ENCODE measurements at regions not wholly inside any gene's neighbourhood (a gene's known extent, or its start where the extent isn't known, plus 50 kb on each side); places are given as distances from the start of the nearest gene placed in this dataset.

- Histone ChIP-seq H4K91ac (ENCODE audit: insufficient read length, low read depth, low read length) (no peak overlapping the region), H3T11ph (ENCODE audit: low read length) (no peak overlapping the region), H3K79me2 (ENCODE audit: insufficient read depth, low read length) (no peaks in the 10 kb centered on the region), H3K9ac (ENCODE audit: extremely low read depth, insufficient read length, low read length) (no peak overlapping the region), H4K8ac (replicated peaks; ENCODE audit: insufficient read length, low read depth, low read length) (no peak overlapping the region), H3K4me1 (ENCODE audit: insufficient read depth, low read length) (no peaks in the 10 kb centered on the region), H3K56ac (ENCODE audit: insufficient read length, low read depth, low read length) (no peak overlapping the region), H2AK5ac (ENCODE audit: insufficient read length, low read length) (no peak overlapping the region), H3K23me2 (ENCODE audit: insufficient read length, low read depth, low read length, poor library complexity, severe bottlenecking) (no peaks in the 10 kb centered on the region), H2BK120ac (ENCODE audit: low read depth, low read length, poor library complexity, severe bottlenecking) (no peak overlapping the region), H3K18ac (ENCODE audit: insufficient read length, low read depth, low read length) (no peak overlapping the region), H3K14ac (ENCODE audit: insufficient read depth, low read length) (no peak overlapping the region), H2BK15ac (ENCODE audit: low read depth, low read length) (no peak overlapping the region), H3K23ac (ENCODE audit: insufficient read length, low read depth, low read length) (no peak overlapping the region), H4K20me1 (ENCODE audit: control insufficient read depth, insufficient read depth, insufficient read length) (no peaks in the 10 kb centered on the region), H3K27ac (ENCODE audit: insufficient read length, low read depth, low read length) (no peak overlapping the region), H2BK20ac (ENCODE audit: low read depth, low read length, poor library complexity, severe bottlenecking) (no peak overlapping the region), H2AFZ (ENCODE audit: low read length) (no peak overlapping the region), H2BK5ac (ENCODE audit: insufficient read length, low read length) (no peak overlapping the region), H3K4ac (ENCODE audit: low read depth, low read length) (no peak overlapping the region), H3K27me3 (ENCODE audit: insufficient read depth, low read length) (no peaks in the 10 kb centered on the region), H3K9me3 (ENCODE audit: control insufficient read depth, low read depth, low read length) (no peaks in the 10 kb centered on the region), H4K5ac (ENCODE audit: insufficient read length, low read depth, low read length) (no peak overlapping the region), H2BK12ac (ENCODE audit: insufficient read length, low read depth, low read length) (no peak overlapping the region), H3K4me2 (ENCODE audit: insufficient read depth, insufficient read length, low read length) (no peak overlapping the region), H3K79me1 (ENCODE audit: insufficient read depth, low read depth, low read length, poor library complexity, severe bottlenecking) (no peaks in the 10 kb centered on the region)
- TF ChIP-seq CTCF (conservative IDR thresholded peaks at IDR 0.05), result no peak
- Mint-ChIP-seq H3K27ac (no peak overlapping the region; a peak in 1 of 7 replicates), H3K27me3 (ENCODE audit: low read depth) (peaks cover 3% of the 10 kb centered on the region), H3K36me3 (ENCODE audit: insufficient read depth in 1 of 3, low read depth in 3 of 3) (no peaks in the 10 kb centered on the region; a peak in 1 of 7 replicates), H3K4me1 (peaks cover 2 to 12% of the 10 kb centered on the region in 2 experiments; a peak in 3 of 4 replicates), H3K4me3 (no peak overlapping the region), H3K9me3 (no peaks in the 10 kb centered on the region)
- DNase-seq, result no peak
- no CpG with 5 or more reads among the region's 6 CpGs for WGBS (ENCODE audit: extremely low coverage, insufficient read length, low lambda C conversion rate)
These were observed 110.5 kb downstream of the VEGFA start for GRCh38 chr6:43880236-43881137.
